ENCODE measurements at regions not wholly inside any gene's neighbourhood (a gene's known extent, or its start where the extent isn't known, plus 50 kb on each side); places are given as distances from the start of the nearest gene placed in this dataset.

DNA sequence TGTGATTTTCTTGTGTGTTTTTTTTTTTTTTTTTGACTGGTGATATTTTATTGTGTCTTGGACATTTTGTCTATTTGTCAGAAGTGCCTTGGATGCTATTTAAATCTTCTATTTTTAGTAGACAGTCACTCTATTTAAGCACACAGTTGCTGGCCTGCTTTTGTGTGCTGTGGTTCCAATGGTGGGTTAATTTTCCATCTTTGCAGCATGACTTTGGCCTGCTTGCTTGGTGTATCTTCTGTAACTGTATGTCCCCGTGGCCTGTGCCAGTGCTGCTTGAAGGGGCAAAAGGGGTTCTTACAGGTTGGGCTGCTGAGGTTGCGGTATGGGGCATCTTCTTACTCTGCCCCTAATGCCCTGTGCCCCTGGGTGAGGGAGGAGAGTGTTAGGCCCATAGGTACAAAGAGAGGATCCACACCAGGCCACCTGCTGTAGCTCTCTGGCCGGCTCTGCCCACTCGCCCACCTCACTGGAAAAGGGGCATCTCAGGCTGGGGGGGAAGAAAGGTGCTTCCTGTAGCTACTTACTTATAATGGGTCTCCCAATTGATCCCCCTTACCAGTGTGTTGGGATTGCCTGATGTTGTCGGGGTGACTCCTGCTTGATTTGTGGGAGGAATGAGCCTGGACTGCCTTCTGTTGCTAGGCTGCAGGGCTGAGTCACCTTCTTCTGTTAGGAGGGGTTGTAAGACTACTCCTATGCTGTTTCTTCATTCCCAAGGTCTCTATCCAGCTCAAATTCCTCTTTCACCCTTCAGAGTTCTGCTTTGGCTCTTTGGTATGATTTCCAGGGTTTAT, 490.0 kb upstream of the HS6ST1 start:
- no peak for DNase-seq

DNA sequence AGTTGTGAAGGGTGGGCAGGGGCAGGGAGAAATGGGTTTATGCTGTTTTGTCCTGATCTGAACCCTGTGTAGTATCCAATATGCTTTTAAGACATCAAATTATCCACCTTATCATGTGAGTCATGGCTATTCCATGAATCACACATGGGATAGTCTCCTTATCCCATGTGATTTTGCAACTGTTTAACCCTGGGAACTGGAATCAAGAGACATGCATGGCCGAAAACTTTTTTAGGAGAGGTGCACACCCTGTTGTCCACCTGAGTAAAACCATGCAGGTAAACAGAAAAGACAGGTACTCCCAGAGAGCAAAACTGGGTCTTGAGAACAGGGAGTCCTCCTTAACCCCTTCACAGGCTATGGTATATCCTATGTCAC, 490.6 kb upstream of the HS6ST1 start:
- DNase-seq = no peak

DNA sequence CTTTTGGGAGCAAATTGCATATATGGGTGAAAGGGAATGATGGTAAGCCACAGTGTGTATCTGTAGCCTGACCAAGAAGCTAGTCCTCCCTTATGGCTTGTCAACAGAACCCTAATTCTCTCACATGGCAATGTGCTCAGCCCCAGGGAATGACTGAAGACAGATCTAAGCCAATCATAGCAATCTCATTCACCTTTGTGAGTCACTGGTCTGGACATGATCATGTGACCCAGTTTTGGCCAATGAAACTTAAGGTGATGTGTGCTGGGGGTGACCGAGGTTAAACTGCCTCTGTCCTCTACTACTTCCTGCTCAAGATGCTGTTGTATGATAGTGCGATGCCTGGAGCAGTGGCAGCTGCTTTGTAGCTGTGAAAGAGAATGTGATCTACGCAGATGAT, 491.2 kb upstream of the HS6ST1 start:
- DNase-seq = no peak

DNA sequence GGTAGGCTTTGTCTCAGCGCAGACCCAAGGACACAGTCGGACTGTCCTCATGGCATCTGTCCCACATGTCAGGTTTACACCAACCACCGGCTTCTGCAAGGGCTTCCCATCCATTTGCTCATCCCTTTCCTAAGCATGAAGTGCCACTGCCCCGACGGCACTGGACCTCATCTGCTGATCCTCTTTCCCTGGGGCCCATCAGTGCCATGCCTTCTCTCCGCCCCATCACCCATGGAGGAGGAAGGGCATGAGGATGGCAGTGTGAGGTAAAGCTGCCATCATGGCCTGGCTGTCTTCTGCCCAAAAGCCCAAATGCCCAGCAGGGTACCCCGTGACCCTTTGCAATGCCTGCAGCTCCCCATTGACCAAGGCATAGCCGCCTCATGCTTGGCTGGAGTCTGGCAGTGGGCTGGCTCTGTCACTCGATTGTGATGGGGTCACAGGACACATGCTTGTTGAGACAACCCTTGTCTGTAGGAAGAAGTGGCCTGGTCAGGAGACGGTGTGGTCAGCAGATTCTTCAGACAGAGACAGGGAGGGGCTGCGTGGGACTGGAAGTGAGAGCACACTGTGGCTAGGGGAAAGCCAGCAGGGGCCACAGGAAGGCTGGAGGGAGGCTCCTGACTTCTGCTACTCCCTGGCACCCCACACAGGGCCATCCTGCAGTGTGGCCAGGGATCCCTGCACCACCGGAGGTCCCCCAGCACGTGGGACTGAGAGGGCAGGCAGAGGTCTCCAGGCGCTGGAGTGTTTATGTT, 493.7 kb upstream of the HS6ST1 start:
- no peak for DNase-seq

DNA sequence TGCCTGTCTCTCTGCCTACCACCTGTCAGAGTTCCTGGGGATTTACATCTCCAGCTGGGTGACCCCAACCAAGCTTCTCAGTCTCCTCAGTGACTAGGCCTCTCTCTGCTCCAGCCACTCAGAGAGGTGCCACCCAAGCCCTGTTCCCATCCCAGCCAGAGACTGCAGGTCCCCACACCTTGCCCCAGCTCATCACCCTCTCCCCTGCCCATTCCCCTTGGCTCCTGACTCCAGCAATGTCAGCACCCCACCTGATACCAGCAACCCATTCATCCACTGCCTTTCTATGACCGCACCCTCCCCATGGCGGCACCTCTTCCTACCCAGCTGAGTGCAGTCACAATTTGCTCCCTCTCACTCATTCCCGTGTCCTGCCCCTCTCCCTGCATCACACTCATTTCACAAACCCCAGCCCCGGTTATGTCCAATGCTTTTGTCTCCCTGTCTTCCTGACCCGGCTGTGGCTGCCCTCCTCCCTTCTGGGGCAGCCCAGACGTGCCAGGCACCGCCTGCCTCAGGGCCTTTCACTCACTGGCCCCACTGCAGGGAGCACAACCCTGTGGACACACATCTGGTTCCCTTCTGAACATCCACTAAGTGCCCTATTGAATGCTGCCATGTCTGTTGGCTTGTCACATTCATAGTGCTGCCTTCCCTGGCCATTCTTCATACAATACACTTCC, 494.8 kb upstream of the HS6ST1 start:
- DNase-seq = no peak

DNA sequence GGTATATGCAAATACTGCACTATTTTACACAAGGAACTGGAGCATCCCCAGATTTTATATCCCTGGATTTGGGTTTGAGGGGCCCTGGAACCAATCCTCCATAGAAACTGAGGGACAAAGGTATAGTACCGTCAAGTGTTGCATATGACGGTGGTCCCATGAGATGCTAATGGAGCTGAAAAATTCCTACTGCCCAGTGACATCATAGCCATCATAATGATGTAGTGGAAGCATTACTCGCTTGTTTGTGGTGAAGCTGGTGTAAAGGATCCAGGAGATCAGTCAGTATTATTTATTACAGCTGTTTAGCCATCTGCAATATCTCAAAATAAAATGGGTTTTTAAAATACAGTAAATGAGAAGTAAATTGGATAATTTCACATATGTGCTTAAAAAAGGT, 496.6 kb upstream of the HS6ST1 start:
- no peak for DNase-seq

DNA sequence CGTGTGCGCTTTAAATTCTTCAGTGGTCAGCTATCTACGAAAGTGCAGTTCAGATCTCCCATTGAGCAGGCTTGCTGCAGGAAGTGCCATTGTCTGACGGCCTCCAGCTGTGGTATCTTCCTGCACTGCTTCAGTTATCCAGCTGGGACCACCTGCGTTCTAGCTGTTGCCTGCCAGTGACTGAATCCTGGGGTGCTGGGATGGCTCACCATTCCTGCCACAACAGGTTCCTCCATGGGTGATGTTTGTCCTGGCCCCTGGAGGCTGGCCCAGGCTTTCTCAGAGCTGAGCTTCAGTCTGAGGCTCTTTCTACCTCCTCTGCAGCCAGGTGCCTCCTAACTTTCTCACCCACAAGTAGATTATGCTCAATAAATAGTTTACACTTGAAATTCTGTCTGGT, 498.5 kb upstream of the HS6ST1 start:
- DNase-seq = no peak

DNA sequence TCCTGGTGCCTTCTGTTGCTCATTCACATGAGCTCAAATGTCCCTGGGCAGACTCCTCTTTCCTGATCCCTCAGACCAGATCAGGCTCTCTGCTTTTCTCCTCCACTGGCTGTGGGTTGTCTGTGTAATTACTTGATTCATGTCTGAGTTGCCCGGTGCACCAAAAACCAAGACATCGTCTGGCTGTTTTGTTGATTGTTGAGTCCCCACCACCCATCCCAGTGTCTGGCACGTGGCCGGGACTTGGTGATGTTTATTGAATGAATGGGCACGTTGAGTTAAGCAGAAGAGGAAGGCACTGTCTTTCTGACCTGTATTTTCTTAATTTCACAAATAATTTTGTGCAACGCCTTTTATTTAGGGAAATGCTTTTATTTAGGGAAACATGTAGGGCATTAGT, 499.1 kb upstream of the HS6ST1 start:
- DNase-seq = no peak

DNA sequence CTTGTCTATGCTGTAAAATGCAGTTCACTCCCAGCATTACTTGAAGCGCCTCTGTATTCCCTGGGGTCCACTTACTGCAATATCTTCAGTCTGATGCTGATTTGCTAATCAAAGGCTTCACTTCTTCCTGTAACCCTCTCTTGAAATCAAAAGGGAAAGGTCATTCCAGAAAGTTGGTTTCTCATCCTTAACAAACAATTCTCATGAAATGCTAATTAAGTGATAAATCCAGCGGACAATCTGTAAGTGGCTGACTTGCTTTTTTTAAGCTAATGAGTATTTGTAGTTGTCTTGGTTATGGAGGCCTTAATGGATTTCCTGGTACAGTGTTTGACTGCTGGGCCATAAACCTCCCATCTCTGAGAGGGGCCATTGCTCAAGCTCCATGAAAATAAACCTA, 499.6 kb upstream of the HS6ST1 start:
- DNase-seq = no peak

DNA sequence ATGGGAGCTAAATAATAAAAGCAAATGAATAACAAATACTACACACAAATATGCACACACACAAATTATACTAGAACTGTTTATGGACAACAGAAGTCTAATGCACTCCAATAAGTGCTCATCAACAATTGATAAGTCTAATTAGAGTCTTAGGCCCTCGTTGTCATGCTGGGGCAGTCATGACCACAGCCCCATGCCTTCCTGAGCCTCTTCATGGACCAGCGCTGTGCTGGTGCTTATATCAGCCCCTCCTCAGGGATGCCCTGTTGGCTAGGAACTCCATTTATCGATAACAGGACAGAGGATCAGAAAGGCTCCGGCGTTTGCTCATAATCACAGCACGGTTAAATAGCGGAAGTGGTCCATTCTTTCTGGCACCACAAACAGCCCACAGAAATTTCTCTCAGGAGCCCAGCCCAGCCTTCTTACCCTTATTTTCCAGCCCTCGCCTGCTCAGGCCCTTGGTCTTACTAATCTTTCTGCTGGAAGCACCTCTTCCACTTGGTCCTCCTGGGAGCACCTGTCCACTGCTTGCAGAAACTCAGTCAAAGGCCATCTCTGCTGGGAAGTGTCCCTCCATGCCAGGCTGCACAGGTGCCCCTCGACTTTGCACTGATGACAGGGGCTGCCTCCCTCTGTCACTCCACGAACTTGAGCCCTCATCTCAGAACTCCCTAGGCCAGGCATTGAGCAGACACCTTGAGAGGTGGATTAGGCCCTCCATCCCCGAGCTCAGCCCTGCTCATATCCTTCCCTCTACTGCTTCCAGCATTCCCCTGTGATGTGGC, 500.2 kb upstream of the HS6ST1 start:
- DNase-seq = no peak

DNA sequence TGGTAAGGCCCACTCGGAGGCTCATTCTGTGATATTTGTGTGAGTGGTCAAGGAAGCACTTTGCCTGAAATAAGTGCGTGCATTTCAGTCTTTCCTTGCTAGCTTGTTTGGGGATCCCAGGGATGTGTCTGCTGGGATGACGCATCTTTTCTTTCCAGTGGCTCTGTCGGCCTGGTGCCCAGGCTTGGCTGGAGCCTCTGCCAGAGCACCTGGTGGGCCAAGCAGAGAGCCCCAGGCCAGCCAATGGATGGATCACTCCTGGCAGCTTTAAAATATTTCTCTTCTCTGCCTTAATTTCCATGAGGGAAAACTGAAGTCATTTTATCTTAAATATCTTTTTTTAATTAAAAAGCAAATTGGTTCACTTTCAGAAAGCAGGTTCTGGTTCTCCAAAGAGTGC, 501.8 kb upstream of the HS6ST1 start:
- DNase-seq = no peak

DNA sequence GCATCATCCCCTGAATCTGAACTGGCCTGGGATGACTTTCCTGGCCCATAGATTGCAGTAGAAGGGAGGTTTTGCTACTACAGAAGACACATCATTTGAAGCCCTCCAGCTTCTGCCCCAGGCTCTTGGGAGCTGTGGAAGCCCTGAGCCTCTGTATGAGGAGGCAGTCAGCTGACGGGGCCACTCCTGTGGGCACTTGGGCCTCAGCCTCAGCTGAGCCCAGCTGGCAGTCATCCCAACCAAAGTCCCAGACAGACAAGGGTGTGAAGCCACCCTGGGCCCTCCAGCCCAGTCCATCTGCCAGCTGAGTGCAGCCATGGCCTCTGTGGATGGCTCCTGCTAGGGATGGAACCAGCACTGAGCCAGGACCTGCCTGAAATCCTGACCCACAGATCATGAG, 502.3 kb upstream of the HS6ST1 start:
- DNase-seq = no peak

DNA sequence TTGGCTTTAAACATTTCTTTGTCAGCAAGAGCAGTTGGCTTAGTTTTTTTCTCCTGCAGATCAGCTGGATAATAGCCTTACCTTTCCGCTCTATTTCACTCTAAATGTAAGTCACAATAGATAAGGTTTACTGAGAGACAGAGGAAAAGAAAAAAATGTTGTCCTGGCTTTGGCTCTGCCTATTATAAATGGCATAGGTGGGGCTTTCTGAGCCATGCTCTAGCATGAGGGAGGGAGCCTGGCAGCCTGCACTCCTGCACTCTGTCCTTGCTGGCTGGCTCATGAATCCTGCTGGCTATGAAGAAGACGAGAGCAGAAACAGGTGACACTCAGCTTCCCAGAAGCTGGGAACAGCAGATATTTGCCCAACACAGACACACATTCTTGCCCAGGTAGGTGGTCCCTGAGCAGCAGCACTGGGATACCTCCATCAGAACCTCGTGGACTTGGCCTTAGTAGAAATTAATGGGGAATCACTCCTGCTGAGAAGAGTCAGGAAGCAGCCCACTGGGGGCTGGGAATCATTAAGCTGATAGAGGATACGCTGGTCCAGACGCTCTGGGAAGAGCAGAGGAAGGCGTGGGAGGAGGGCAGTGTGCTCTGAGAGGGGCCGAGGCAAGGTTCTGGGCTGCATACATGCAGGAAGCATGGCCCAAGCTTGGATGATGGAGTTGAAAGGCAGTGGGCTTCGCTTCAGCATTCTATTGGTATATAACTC, 514.4 kb upstream of the HS6ST1 start:
- DNase-seq = no peak

DNA sequence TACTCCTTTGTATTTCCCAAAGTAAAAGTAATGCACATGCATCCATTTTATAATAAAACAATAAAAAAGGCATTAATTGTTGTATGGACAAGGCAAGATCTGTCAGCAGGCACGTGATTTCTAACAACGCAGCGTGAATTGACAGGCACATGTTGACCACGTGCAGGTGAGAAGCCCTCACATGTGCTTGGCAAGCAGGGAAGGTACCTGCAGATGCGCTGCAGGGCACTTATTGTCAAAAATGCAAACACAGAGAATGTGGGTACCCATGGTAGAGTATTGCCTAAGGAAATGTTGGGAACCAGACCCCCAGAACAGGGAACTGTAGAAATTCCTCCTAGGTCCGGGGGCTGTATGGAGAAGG, 515.0 kb upstream of the HS6ST1 start:
- no peak for DNase-seq

DNA sequence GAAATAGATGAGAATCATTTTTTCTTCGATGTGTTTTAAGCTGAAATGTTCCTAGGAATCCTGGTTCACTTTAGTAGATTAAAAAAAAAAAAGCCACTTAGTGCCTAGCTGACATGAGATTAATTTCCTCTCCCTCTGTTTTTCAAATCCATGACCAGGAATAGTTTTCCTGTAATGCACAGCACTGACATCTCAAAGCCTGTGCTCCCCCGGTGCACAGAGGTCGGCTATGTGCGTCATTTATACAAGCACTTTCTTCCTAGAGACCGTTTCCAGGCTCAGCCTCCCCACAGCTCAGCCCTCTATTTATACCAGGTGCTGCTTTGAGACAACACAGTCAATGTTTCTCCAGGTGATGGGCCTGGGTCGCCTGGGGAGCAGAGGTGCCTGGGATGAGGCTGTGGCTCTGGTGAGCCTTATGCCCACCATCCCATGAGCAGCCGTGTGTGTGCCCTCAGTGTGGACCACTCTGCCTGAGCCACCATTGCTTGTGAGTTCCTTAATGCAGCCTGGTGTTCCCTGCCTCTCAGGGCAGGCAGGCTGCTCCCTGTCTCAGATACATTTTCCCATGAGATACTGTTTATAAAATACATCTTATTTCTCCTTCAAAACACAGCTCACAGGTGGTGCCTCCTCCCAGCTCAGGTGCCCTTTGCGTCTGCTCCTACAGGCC, 515.7 kb upstream of the HS6ST1 start:
- DNase-seq = no peak

DNA sequence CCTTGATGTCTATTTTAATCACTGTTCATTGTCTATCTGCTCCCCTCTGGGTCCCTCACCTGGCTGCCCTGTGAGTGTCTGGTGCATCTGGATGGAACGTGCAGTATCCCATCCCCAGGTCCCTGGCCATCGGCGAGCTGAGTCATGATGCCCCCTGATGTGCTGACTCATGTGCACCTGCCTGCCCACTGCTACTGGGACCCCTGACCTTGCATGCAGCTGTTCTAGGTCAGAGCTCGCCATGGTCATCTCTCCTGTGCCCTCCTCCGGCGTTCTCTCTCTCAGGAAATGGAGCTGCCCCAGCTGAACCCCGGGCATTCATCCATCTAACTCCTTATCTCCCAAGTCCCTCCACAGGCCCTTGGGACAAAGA, 516.2 kb upstream of the HS6ST1 start:
- DNase-seq = no peak

DNA sequence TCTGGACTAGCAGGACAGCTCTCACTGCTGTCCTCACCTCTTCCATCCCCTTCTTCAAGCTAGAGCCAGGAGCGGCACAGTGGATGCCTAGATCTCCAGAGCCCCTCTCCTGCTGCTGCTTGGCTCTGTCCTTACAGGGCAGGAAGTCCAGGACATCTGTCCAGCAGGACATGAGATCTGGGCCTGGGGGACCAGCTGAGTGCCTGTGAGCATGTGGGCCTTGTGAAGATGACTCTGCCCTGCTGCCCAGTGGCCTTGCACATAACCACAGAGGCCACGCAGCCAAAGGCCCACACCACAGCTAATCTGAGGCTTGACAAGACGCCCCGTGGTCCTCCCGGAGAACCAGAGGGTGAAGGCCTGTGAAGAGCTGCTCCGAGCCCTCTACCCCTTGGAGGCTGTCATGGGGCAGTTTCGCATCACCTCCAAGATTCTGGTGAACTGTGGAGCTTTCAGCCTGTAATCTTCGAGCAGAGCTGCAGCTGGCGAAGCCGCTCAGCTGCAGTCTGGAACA, 516.7 kb upstream of the HS6ST1 start:
- DNase-seq = no peak

DNA sequence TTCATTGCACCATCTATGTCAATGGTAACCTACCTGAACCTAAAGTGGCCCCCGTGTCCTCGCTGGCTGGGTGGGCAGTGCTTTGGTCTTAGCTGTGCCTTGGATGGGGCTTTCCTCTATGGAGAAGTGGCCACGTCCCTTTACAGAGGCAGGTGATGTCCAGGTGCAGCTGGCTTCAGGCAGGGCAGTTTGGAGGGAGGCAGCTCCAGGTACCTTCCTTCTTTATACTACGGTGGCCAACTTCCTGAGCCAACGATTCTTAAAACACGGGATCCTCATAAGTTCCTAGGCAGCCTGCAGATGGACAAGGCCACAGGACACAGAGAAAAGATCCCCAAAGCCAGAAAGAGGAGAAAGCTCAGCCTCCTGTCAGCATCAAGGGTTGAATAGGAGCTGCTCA, 517.3 kb upstream of the HS6ST1 start:
- no peak for DNase-seq

DNA sequence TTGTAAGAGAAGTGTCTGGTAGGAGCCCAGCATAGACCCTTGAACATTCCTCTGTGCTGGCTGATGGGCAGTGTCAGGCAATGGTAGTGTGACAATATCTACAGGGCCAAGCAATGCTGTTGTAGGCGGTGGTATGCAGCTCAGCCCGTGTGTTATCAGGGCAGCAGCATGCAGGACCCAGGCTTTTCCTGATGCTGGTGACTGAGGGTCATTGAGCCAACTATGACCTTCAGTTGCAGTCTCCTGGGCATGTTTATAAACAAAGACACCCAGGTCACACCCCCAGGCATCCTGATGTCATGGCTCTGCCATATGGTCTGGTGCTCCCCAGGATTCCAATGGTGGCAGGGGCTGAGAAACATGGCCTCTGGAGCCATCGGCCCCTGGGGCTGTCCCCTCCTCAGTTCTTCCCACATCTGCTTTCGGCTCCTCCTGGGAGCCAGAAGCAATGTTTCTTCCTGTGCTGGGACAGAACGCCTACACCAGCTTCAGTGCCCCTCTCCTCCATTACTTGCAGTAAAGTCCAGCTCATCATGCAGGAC, 518.0 kb upstream of the HS6ST1 start:
- no peak for DNase-seq

DNA sequence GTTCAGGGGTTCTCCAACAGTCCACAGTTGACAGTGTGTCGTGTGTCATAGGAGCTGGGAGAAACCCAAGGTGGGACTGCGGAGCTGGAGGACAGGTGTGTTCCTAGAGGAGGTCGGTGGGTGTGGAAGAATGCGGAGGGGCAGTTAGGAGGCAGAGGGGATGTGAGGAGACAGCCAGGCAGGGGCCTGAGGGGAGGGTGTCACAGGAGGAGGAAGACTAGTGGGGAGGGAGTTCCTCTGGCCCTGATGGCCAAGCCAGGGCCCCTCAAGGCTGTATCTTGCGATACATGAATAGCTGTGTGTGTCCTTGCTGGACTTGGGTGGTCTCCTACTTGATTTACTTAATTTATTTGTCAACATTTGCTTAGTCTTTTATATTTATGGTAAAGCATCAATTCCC, 519.6 kb upstream of the HS6ST1 start:
- no peak for DNase-seq

DNA sequence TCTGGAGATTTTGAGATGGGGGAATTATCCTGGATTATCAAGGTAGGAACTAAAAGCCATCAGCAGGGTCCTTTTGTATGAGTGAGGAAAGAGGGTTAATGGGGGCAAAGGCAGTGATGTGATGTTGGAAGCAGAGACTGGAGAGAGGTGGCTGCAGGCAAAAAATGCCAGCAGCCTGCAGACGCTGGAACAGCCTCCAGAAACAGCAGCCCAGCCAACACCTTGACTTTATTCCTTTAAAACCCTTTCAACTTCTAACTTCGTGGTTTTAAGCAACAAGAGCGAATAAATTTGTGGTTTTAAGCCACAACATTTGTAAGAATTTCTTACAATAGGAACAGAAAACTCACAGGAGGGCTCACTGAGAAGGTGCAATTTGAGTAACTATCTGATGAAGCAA, 523.1 kb upstream of the HS6ST1 start:
- DNase-seq = no peak

DNA sequence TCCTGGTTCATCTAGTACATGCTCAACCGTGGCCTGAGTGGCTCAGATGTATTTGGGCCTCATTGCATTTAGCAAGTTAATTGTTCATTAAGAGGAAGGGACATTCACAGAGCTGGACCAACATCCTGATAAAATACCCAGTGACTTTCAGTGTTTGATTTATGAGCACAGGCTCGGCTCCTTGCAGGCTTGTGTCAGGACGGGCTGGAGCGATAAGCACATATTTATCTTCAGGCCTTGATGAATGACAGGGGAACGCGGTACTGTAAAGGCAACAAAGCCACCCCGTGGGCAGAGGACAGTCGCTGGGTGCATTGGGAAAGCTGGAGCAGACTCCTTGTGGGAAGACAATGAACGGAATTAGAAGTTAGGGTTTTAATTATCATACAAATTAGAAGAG, 548.6 kb upstream of the HS6ST1 start:
- DNase-seq = no peak
